ENCODE measurements at regions not wholly inside any gene's neighbourhood (a gene's known extent, or its start where the extent isn't known, plus 50 kb on each side); places are given as distances from the start of the nearest gene placed in this dataset.
A peak's percentile ranks its signal among the peaks of the same experiment; 100 is the strongest.

GRCh38 chr3:106376016-106376570 is 507.3 kb upstream of the CBLB start:
- no peak for DNase-seq (ENCODE audit: low read depth in 4 of 4, low spot score in 1 of 4)

GRCh38 chr3:106379251-106379750 is 510.5 kb upstream of the CBLB start:
- DNase-seq (ENCODE audit: low read depth in 4 of 4, low spot score in 1 of 4) = no peak

- DNase-seq (ENCODE audit: low read depth in 4 of 4, low spot score in 1 of 4) = no peak
These were observed 511.4 kb upstream of the CBLB start for GRCh38 chr3:106380232-106380631.

GRCh38 chr3:106381286-106381938 is 512.6 kb upstream of the CBLB start:
- no peak for DNase-seq (ENCODE audit: low read depth in 4 of 4, low spot score in 1 of 4)

- DNase-seq (ENCODE audit: low read depth in 4 of 4, low spot score in 1 of 4) = no peak
These were observed 513.1 kb upstream of the CBLB start for GRCh38 chr3:106381939-106382335.

GRCh38 chr3:106386050-106386449 is 517.2 kb upstream of the CBLB start:
- DNase-seq (ENCODE audit: low read depth in 4 of 4, low spot score in 1 of 4) = no peak

- DNase-seq (ENCODE audit: low read depth in 4 of 4, low spot score in 1 of 4) = no peak
These were observed 524.1 kb upstream of the CBLB start for GRCh38 chr3:106392915-106393314.

- DNase-seq (ENCODE audit: low read depth in 4 of 4, low spot score in 1 of 4) = no peak
These were observed 528.2 kb upstream of the CBLB start for GRCh38 chr3:106397006-106397405.

- no peak for DNase-seq (ENCODE audit: low read depth in 4 of 4, low spot score in 1 of 4)
These were observed 530.2 kb upstream of the CBLB start for GRCh38 chr3:106398891-106399600.

- DNase-seq (ENCODE audit: low read depth in 4 of 4, low spot score in 1 of 4) = no peak
These were observed 530.9 kb upstream of the CBLB start for GRCh38 chr3:106399761-106400160.

- no peak for DNase-seq (ENCODE audit: low read depth in 4 of 4, low spot score in 1 of 4)
These were observed 533.1 kb upstream of the CBLB start for GRCh38 chr3:106401666-106402490.

GRCh38 chr3:106403371-106404145 is 534.7 kb upstream of the CBLB start:
- no peak for DNase-seq (ENCODE audit: low read depth in 4 of 4, low spot score in 1 of 4)

- no peak for DNase-seq (ENCODE audit: low read depth in 4 of 4, low spot score in 1 of 4)
These were observed 544.9 kb upstream of the CBLB start for GRCh38 chr3:106413683-106414082.

- DNase-seq (ENCODE audit: low read depth in 4 of 4, low spot score in 1 of 4) = no peak
These were observed 551.8 kb upstream of the CBLB start for GRCh38 chr3:106420628-106421027.

GRCh38 chr3:106421426-106421825 is 552.6 kb upstream of the CBLB start:
- DNase-seq (ENCODE audit: low read depth in 4 of 4, low spot score in 1 of 4) = no peak

GRCh38 chr3:106421909-106422308 is 553.1 kb upstream of the CBLB start:
- DNase-seq (ENCODE audit: low read depth in 4 of 4, low spot score in 1 of 4) = no peak

GRCh38 chr3:106423321-106424225 is 554.8 kb upstream of the CBLB start:
- DNase-seq (ENCODE audit: low read depth in 4 of 4, low spot score in 1 of 4) = peak in 1 of 4 experiments; percentile 23

GRCh38 chr3:106425026-106425425 is 556.2 kb upstream of the CBLB start:
- DNase-seq (ENCODE audit: low read depth in 4 of 4, low spot score in 1 of 4) = no peak

- DNase-seq (ENCODE audit: low read depth in 4 of 4, low spot score in 1 of 4) = no peak
These were observed 557.1 kb upstream of the CBLB start for GRCh38 chr3:106425916-106426315.

- peak in 2 of 4 experiments; percentile 25 to 37 for DNase-seq (ENCODE audit: low read depth in 4 of 4, low spot score in 1 of 4)
These were observed 559.8 kb upstream of the CBLB start for GRCh38 chr3:106428565-106428994.
